K562 (cell line): ENCODE measurements at regions not wholly inside any gene's neighbourhood (a gene's known extent, or its start where the extent isn't known, plus 50 kb on each side); places are given as distances from the start of the nearest gene placed in this dataset.

Experiments
- CTCFL ChIP-seq: IDR thresholded peaks from 2 replicates; pipeline ENCODE4 v1.6.1; 2011; ENCODE audit warnings: borderline replicate concordance, low read depth, mild to moderate bottlenecking, moderate library complexity, low read length; ENCODE audit not compliant: insufficient read depth, poor library complexity, severe bottlenecking
- CUX1 ChIP-seq: fragments of 200-800 bp; sonication (Bioruptor generic); IDR thresholded peaks from 2 replicates; pipeline ENCODE4 v1.6.1; 2016; ENCODE audit warnings: missing genetic modification characterization, missing compliant biosample characterization
- FOXA3 ChIP-seq, 2 experiments: fragments of 450-650 bp in 1 of 2; sonication (generic) in 1 of 2; formaldehyde crosslinking; IDR thresholded peaks in 1 of 2; conservative IDR thresholded peaks in 1 of 2; 2 replicates each; pipeline versions ENCODE4 v1.4.0 to v1.8.0; 2020 to 2022; ENCODE audit warnings: mild to moderate bottlenecking in 2 of 2, missing genetic modification reagents in 1 of 2
- MLX ChIP-seq, 2 experiments: fragments of 450-650 bp in 1 of 2; sonication (generic) in 1 of 2; formaldehyde crosslinking; conservative IDR thresholded peaks; 2 replicates each; pipeline versions ENCODE4 v1.4.0 to v1.8.1; 2020 to 2022; ENCODE audit warnings: mild to moderate bottlenecking in 1 of 2, missing genetic modification reagents in 1 of 2
- PTBP1 ChIP-seq: fragments of 200-400 bp; formaldehyde crosslinking; IDR thresholded peaks from 2 replicates; pipeline ENCODE4 v1.6.1; 2017; ENCODE audit warnings: low read depth, low read length
- RBM39 ChIP-seq: fragments of 200-400 bp; formaldehyde crosslinking; optimal IDR thresholded peaks from 2 replicates; pipeline ENCODE3; 2018; ENCODE audit warnings: low read depth, low read length
- RUNX1 ChIP-seq: sonication (generic); IDR thresholded peaks from 2 replicates; pipeline ENCODE4 v1.6.1; 2016; ENCODE audit warnings: antibody characterized with exemption, low read depth
- TOE1 ChIP-seq, 2 experiments: fragments of 450-650 bp in 1 of 2; sonication (generic) in 1 of 2; formaldehyde crosslinking in 1 of 2; IDR thresholded peaks; 2 replicates each; pipeline versions ENCODE4 v1.7.1 to v1.8.0; 2016 to 2022; ENCODE audit warnings: borderline replicate concordance in 2 of 2, mild to moderate bottlenecking in 2 of 2, antibody characterized with exemption in 1 of 2, inconsistent platforms in 1 of 2, low read depth in 1 of 2, missing genetic modification reagents in 1 of 2, moderate library complexity in 1 of 2
- UBTF ChIP-seq, 2 experiments: IDR thresholded peaks; 2 replicates each; pipeline ENCODE4 v1.6.1; 2012; ENCODE audit warnings: improper control_type of control experiment in 2 of 2, low read depth in 2 of 2, low read length in 2 of 2, borderline replicate concordance in 1 of 2
- YY1 ChIP-seq, 3 experiments: IDR thresholded peaks; 2 replicates each; pipeline ENCODE4 v1.6.1; 2011; ENCODE audit warnings: low read length in 2 of 3, mild to moderate bottlenecking in 2 of 3, moderate library complexity in 2 of 3, borderline replicate concordance in 1 of 3, control low read depth in 1 of 3, low read depth in 1 of 3; ENCODE audit not compliant: insufficient read depth in 3 of 3, insufficient replicate concordance in 2 of 3, control insufficient read depth in 1 of 3, insufficient read length in 1 of 3; ENCODE audit errors: extremely low read depth in 1 of 3
- ZKSCAN8 ChIP-seq: fragments of 200-800 bp; sonication (Bioruptor generic); IDR thresholded peaks from 2 replicates; pipeline ENCODE4 v1.6.1; 2016; ENCODE audit warnings: missing genetic modification characterization, missing compliant biosample characterization
- ZNF174 ChIP-seq: fragments of 250-450 bp; sonication (Bioruptor Pico); IDR thresholded peaks from 2 replicates; pipeline ENCODE4 v1.4.0; 2020; ENCODE audit warnings: mild to moderate bottlenecking
- ZNF511 ChIP-seq: sonication (generic); formaldehyde crosslinking; IDR thresholded peaks from 2 replicates; pipeline ENCODE4 v1.8.0; 2022; ENCODE audit warnings: mild to moderate bottlenecking, missing genetic modification reagents

GRCh38 chr1:184843732-184844495 lies 89.3 kb upstream of the EDEM3 start (continued):
- TF ChIP-seq ZNF511: no peak
- TF ChIP-seq PTBP1: no peak
- peak; percentile 72; the same call in 1 of the 2 replicates for TF ChIP-seq TOE1 (IDR thresholded peaks at IDR 0.05; ENCODE audit: borderline replicate concordance)
- TF ChIP-seq TOE1 (CRISPR knock-in tag; IDR thresholded peaks at IDR 0.05; ENCODE audit: borderline replicate concordance, low read depth): no peak
- no peak for TF ChIP-seq RBM39
- TF ChIP-seq CUX1 (CRISPR knock-in tag): no peak
- no peak for TF ChIP-seq YY1 (IDR thresholded peaks at IDR 0.05; ENCODE audit: borderline replicate concordance in 1 of 3, control insufficient read depth in 1 of 3, extremely low read depth in 1 of 3, insufficient read depth in 3 of 3, insufficient read length in 1 of 3, insufficient replicate concordance in 2 of 3, low read depth in 1 of 3, low read length in 2 of 3)
- TF ChIP-seq FOXA3 (CRISPR knock-in tag; conservative IDR thresholded peaks at IDR 0.05 in 1 of 2, IDR thresholded peaks at IDR 0.05 in 1 of 2): peak in 1 of 2 experiments; percentile 30; a peak in 1 of 4 replicates
- TF ChIP-seq CTCFL: no peak
- no peak for TF ChIP-seq RUNX1
- no peak for TF ChIP-seq MLX (CRISPR knock-in tag; conservative IDR thresholded peaks at IDR 0.05)
- TF ChIP-seq UBTF (IDR thresholded peaks at IDR 0.05; ENCODE audit: borderline replicate concordance in 1 of 2, low read depth in 2 of 2, low read length in 2 of 2): no peak
- no peak for TF ChIP-seq ZNF174 (CRISPR knock-in tag)
- no peak for TF ChIP-seq ZKSCAN8 (CRISPR knock-in tag)
